HCT116 (cell line): ENCODE measurements at regions not wholly inside any gene's neighbourhood (a gene's known extent, or its start where the extent isn't known, plus 50 kb on each side); places are given as distances from the start of the nearest gene placed in this dataset.

Experiments
- ATAC-seq: fragments of 200-7000 bp; cut with Tn5 transposase; 2 replicates; pipeline ENCODE4 v1.9.1; 2020; ENCODE audit warnings: mild to moderate bottlenecking, moderate library complexity
- BruUV-seq: library from RNA; stranded (reverse); fragments of 400-500 nt; replicated peaks from 2 replicates; lab custom pipeline; 2021; lab: Mats Ljungman, UMichigan
- CTCF ChIA-PET: fragments of 300-600 bp; sonication (Branson Sonifier 250); formaldehyde crosslinking; loops from one replicate; lab custom pipeline; 2021; ENCODE audit warnings: antibody characterized with exemption; lab: Charles Lee
- POLR2A ChIA-PET: fragments of 300-600, 350-600 bp; sonication (Branson Sonifier 250); formaldehyde crosslinking; loops from one replicate; lab custom pipeline; 2021; ENCODE audit warnings: antibody characterized with exemption; lab: Charles Lee
- RAD21 ChIA-PET, 2 experiments: fragments of 300-600 bp; sonication (Branson Sonifier 250); formaldehyde crosslinking; loops; one replicate each; lab custom pipeline; 2023; ENCODE audit warnings: low total read pairs in 2 of 2; ENCODE audit not compliant: uncharacterized antibody in 2 of 2, unreplicated experiment in 2 of 2, low non-redundant PET in 1 of 2; lab: Charles Lee
- DNase-seq: peaks from one replicate; pipeline ENCODE4 v3.0.0-alpha.2; 2010; ENCODE audit warnings: low read depth, low spot score
- H2AFZ ChIP-seq: fragments of 200-600 bp; shearing (Covaris generic), sonication (generic); 2 replicates; pipeline ENCODE4 v1.6.1; 2017; ENCODE audit warnings: low read depth, mixed run types, mixed read lengths, antibody characterized with exemption, low read length; ENCODE audit not compliant: poor library complexity, severe bottlenecking
- H3K27ac ChIP-seq: 2 replicates; pipeline ENCODE4 v1.5.1; 2012; ENCODE audit warnings: low read depth, low read length
- H3K27me3 ChIP-seq: fragments of 200-600 bp; sonication (generic); 2 replicates; pipeline ENCODE4 v1.6.1; 2016; ENCODE audit warnings: mixed run types, low read length, mixed read lengths; ENCODE audit not compliant: insufficient read depth
- H3K36me3 ChIP-seq, 2 experiments: fragments of 200-500 bp in 1 of 2; fragments of 200-600 bp in 1 of 2; sonication (Bioruptor generic) in 1 of 2; sonication (generic) in 1 of 2; 2 replicates each; pipeline versions ENCODE4 v1.5.1 to v1.6.1; 2014 to 2016; ENCODE audit warnings: low read length in 2 of 2, inconsistent platforms in 1 of 2, mixed read lengths in 1 of 2, mixed run types in 1 of 2; ENCODE audit not compliant: insufficient read depth in 2 of 2, control insufficient read depth in 1 of 2
- H3K4me1 ChIP-seq, 2 experiments: fragments of 200-600 bp in 1 of 2; sonication (generic) in 1 of 2; 2 replicates each; pipeline versions ENCODE4 v1.5.1 to v1.6.1; 2012 to 2017; ENCODE audit warnings: low read length in 2 of 2, inconsistent platforms in 1 of 2, mild to moderate bottlenecking in 1 of 2, mixed read lengths in 1 of 2, mixed run types in 1 of 2, moderate library complexity in 1 of 2; ENCODE audit not compliant: insufficient read depth in 2 of 2, control insufficient read depth in 1 of 2
- H3K4me2 ChIP-seq: fragments of 200-600 bp; sonication (generic); 2 replicates; pipeline ENCODE4 v1.6.1; 2017; ENCODE audit warnings: mixed run types, low read length, mixed read lengths
- H3K4me3 ChIP-seq, 2 experiments: fragments of 200-600 bp in 1 of 2; sonication (generic) in 1 of 2; replicated peaks in 1 of 2; 2 replicates each; pipeline ENCODE4 v1.5.1; 2011 to 2016; ENCODE audit warnings: low read length in 2 of 2, control low read depth in 1 of 2, low read depth in 1 of 2, mild to moderate bottlenecking in 1 of 2, mixed read lengths in 1 of 2, mixed run types in 1 of 2
- H3K79me2 ChIP-seq: fragments of 200-600 bp; sonication (generic); 2 replicates; pipeline ENCODE4 v1.6.1; 2017; ENCODE audit warnings: mild to moderate bottlenecking, mixed run types, low read length, moderate library complexity, mixed read lengths; ENCODE audit not compliant: insufficient read depth
- H3K9ac ChIP-seq: fragments of 200-600 bp; sonication (generic); 2 replicates; pipeline ENCODE4 v1.6.1; 2016; ENCODE audit warnings: low read length, mixed read lengths
- H3K9me2 ChIP-seq: fragments of 200-600 bp; sonication (generic), shearing (Covaris generic); 2 replicates; pipeline ENCODE4 v1.6.1; 2017; ENCODE audit warnings: mixed run types, mild to moderate bottlenecking, moderate library complexity; ENCODE audit not compliant: insufficient read depth
- H3K9me3 ChIP-seq, 2 experiments: fragments of 200-500 bp in 1 of 2; fragments of 200-600 bp in 1 of 2; sonication (Bioruptor generic) in 1 of 2; sonication (generic) in 1 of 2; 2 replicates each; pipeline ENCODE4 v1.6.1; 2014 to 2017; ENCODE audit warnings: low read length in 2 of 2, mixed read lengths in 2 of 2, inconsistent platforms in 1 of 2, low read depth in 1 of 2, mild to moderate bottlenecking in 1 of 2, mixed run types in 1 of 2, moderate library complexity in 1 of 2; ENCODE audit not compliant: control insufficient read depth in 1 of 2, insufficient read depth in 1 of 2
- H4K20me1 ChIP-seq: fragments of 200-600 bp; sonication (generic), shearing (Covaris generic); 2 replicates; pipeline ENCODE4 v1.6.1; 2017; ENCODE audit warnings: mixed run types, mild to moderate bottlenecking, moderate library complexity; ENCODE audit not compliant: insufficient read depth
- CBX3 ChIP-seq: IDR thresholded peaks from 2 replicates; pipeline ENCODE4 v1.6.1; 2012; ENCODE audit warnings: low read depth
- CEBPB ChIP-seq: IDR thresholded peaks from 2 replicates; pipeline ENCODE4 v1.6.1; 2012; ENCODE audit warnings: low read depth
- EZH2 ChIP-seq: fragments of 200-600 bp; sonication (generic); IDR thresholded peaks from 2 replicates; pipeline ENCODE4 v1.6.1; 2017; ENCODE audit warnings: antibody characterized with exemption, mixed run types
- FOSL1 ChIP-seq: IDR thresholded peaks from 2 replicates; pipeline ENCODE4 v1.6.1; 2012; ENCODE audit warnings: low read depth
- JUND ChIP-seq: IDR thresholded peaks from 2 replicates; pipeline ENCODE4 v1.6.1; 2012
- MAX ChIP-seq: IDR thresholded peaks from 2 replicates; pipeline ENCODE4 v1.6.1; 2012
- REST ChIP-seq: IDR thresholded peaks from 2 replicates; pipeline ENCODE4 v1.6.1; 2012; ENCODE audit warnings: low read depth
- SP1 ChIP-seq: IDR thresholded peaks from 2 replicates; pipeline ENCODE4 v1.6.1; 2012; ENCODE audit warnings: low read depth
- SRF ChIP-seq: IDR thresholded peaks from 2 replicates; pipeline ENCODE4 v1.6.1; 2012; ENCODE audit warnings: low read depth
- TCF7L2 ChIP-seq: IDR thresholded peaks from 2 replicates; pipeline ENCODE4 v1.7.0; 2011; ENCODE audit warnings: borderline replicate concordance, inconsistent platforms; ENCODE audit not compliant: insufficient read depth, insufficient read length; ENCODE audit errors: extremely low read depth
- YY1 ChIP-seq: IDR thresholded peaks from 2 replicates; pipeline ENCODE4 v1.6.1; 2011; ENCODE audit warnings: low read length, low read depth, moderate library complexity, mild to moderate bottlenecking; ENCODE audit not compliant: insufficient replicate concordance; ENCODE audit errors: extremely low read depth
- ZBTB33 ChIP-seq: IDR thresholded peaks from 2 replicates; pipeline ENCODE4 v1.6.1; 2011; ENCODE audit warnings: mild to moderate bottlenecking, low read length, moderate library complexity; ENCODE audit not compliant: insufficient replicate concordance; ENCODE audit errors: extremely low read depth
- ZFX ChIP-seq: fragments of 450-650 bp; IDR thresholded peaks from 2 replicates; pipeline ENCODE4 v1.6.1; 2017
- ZNF274 ChIP-seq: fragments of 200-500 bp; sonication (Bioruptor generic); IDR thresholded peaks from 2 replicates; pipeline ENCODE4 v1.6.1; 2014; ENCODE audit warnings: mild to moderate bottlenecking, low read depth, low read length, inconsistent platforms
- intact Hi-C: fragments of 100-400 bp; cut with micrococcal nuclease; formaldehyde crosslinking; loops from 2 replicates; pipeline ENCODE4 v1.10.0; 2022

- TF ChIP-seq EZH2 = no peak
- TF ChIP-seq, all 23 proteins: peak for 0
These were observed 134.6 kb upstream of the VLDLR start (continued) for GRCh38 chr9:2486988-2487387.

- H3K9me3 ChIP-seq = no peaks in the 10 kb centered on the region
- H3K4me3 ChIP-seq = no peak overlapping the region
- POLR2A ChIA-PET = no interaction called here
- no peak overlapping the region for H3K4me2 ChIP-seq
- intact Hi-C loops = no loop called here
- no peak overlapping the region for H3K9ac ChIP-seq
- no peak for DNase-seq
- RAD21 ChIA-PET = no interaction called here
- H3K9me2 ChIP-seq = no peaks in the 10 kb centered on the region
- H4K20me1 ChIP-seq = no peaks in the 10 kb centered on the region
- no TSS peak for BruUV-seq
- no peaks in the 10 kb centered on the region; the same call in 1 of the 2 replicates for H3K27me3 ChIP-seq
- no peak overlapping the region for H3K27ac ChIP-seq
- no peak for ATAC-seq
- CTCF ChIA-PET = interaction anchor here (0.7 kb wide), 1 partner anchor 34 kb away, joined by 3 read pairs; no protein-coding TSS in a partner anchor
- H3K79me2 ChIP-seq = no peaks in the 10 kb centered on the region
- TF ChIP-seq CEBPB (no peak), FOSL1 (no peak), MAX (no peak), ZFX (no peak), TCF7L2 (no peak), ZNF274 (no peak), EZH2 (no peak), YY1 (no peak), SRF (no peak), SP1 (no peak), ZBTB33 (no peak), CBX3 (no peak), REST (no peak), JUND (no peak)
- TF ChIP-seq, all 23 proteins: peak for 0
- Histone ChIP-seq H2AFZ (no peak overlapping the region), H3K4me1 (no peaks in the 10 kb centered on the region), H3K36me3 (no peaks in the 10 kb centered on the region)
These were observed 131.7 kb upstream of the VLDLR start for GRCh38 chr9:2489838-2490314.
